Mesothelial cell of epicardium (in vitro differentiated cells): ENCODE measurements at regions not wholly inside any gene's neighbourhood (a gene's known extent, or its start where the extent isn't known, plus 50 kb on each side); places are given as distances from the start of the nearest gene placed in this dataset.

ENCODE experiments used
- DNase-seq, 2 experiments: peaks; one replicate each; pipeline ENCODE4 v3.0.0; 2021; ENCODE audit warnings: low spot score in 2 of 2; ENCODE audit not compliant: unreplicated experiment in 2 of 2
- H3K27ac Mint-ChIP-seq: 2 replicates; pipeline ENCODE4 v1.8.0; 2021; ENCODE audit warnings: mixed read lengths
- H3K27me3 Mint-ChIP-seq: 2 replicates; pipeline ENCODE4 v1.8.0; 2021; ENCODE audit warnings: low read depth, mixed read lengths
- H3K36me3 Mint-ChIP-seq: 2 replicates; pipeline ENCODE4 v1.8.0; 2021; ENCODE audit warnings: mixed read lengths
- H3K4me1 Mint-ChIP-seq: 2 replicates; pipeline ENCODE4 v1.8.0; 2021; ENCODE audit warnings: mixed read lengths
- H3K4me3 Mint-ChIP-seq: 2 replicates; pipeline ENCODE4 v1.8.0; 2021; ENCODE audit warnings: mild to moderate bottlenecking, moderate library complexity, mixed read lengths
- H3K9me3 Mint-ChIP-seq: 2 replicates; pipeline ENCODE4 v1.8.0; 2021; ENCODE audit warnings: mixed read lengths
- CTCF ChIP-seq: fragments of 200-600 bp; sonication (generic); IDR thresholded peaks from one replicate; pipeline ENCODE4 v1.5.0; 2021; ENCODE audit warnings: antibody characterized with exemption; ENCODE audit not compliant: unreplicated experiment

- Mint-ChIP-seq H3K4me1 (peaks cover 8% of the 10 kb centered on the region), H3K27me3 (no peaks in the 10 kb centered on the region), H3K36me3 (no peaks in the 10 kb centered on the region), H3K4me3 (no peak overlapping the region), H3K9me3 (no peaks in the 10 kb centered on the region), H3K27ac (no peak overlapping the region)
- DNase-seq: no peak
- TF ChIP-seq CTCF: no peak
These were observed 1048.0 kb upstream of the CNTN5 start for GRCh38 chr11:97972731-97973130.

- peaks cover 8% of the 10 kb centered on the region for H3K4me1 Mint-ChIP-seq
- H3K27ac Mint-ChIP-seq: no peak overlapping the region
- no peak for TF ChIP-seq CTCF
- no peak overlapping the region for H3K4me3 Mint-ChIP-seq
- no peak for DNase-seq
- H3K36me3 Mint-ChIP-seq: no peaks in the 10 kb centered on the region
- H3K27me3 Mint-ChIP-seq: no peaks in the 10 kb centered on the region
- H3K9me3 Mint-ChIP-seq: no peaks in the 10 kb centered on the region
These were observed 1047.3 kb upstream of the CNTN5 start for GRCh38 chr11:97973352-97973857.

- no peak for TF ChIP-seq CTCF
- DNase-seq: no peak
- Mint-ChIP-seq H3K27ac (no peak overlapping the region), H3K27me3 (no peaks in the 10 kb centered on the region), H3K9me3 (no peaks in the 10 kb centered on the region), H3K36me3 (no peaks in the 10 kb centered on the region), H3K4me1 (peaks cover 11% of the 10 kb centered on the region), H3K4me3 (no peak overlapping the region)
These were observed 1045.8 kb upstream of the CNTN5 start for GRCh38 chr11:97974798-97975498.

GRCh38 chr11:97977726-97978125, 1043.0 kb upstream of the CNTN5 start:
- Mint-ChIP-seq H3K4me3 (no peak overlapping the region), H3K27me3 (no peaks in the 10 kb centered on the region), H3K27ac (no peak overlapping the region), H3K36me3 (no peaks in the 10 kb centered on the region), H3K4me1 (peaks cover 11% of the 10 kb centered on the region), H3K9me3 (peaks cover 4% of the 10 kb centered on the region)
- DNase-seq: no peak
- no peak for TF ChIP-seq CTCF

- Mint-ChIP-seq H3K27me3 (no peaks in the 10 kb centered on the region), H3K4me1 (peaks cover 8% of the 10 kb centered on the region), H3K9me3 (peaks cover 4% of the 10 kb centered on the region), H3K4me3 (no peak overlapping the region), H3K27ac (no peak overlapping the region), H3K36me3 (no peaks in the 10 kb centered on the region)
- TF ChIP-seq CTCF: no peak
- DNase-seq: no peak
These were observed 1041.0 kb upstream of the CNTN5 start for GRCh38 chr11:97979741-97980140.

- H3K36me3 Mint-ChIP-seq: no peaks in the 10 kb centered on the region
- no peak overlapping the region for H3K27ac Mint-ChIP-seq
- peaks cover 4% of the 10 kb centered on the region for H3K9me3 Mint-ChIP-seq
- H3K27me3 Mint-ChIP-seq: no peaks in the 10 kb centered on the region
- DNase-seq: no peak
- TF ChIP-seq CTCF: no peak
- H3K4me3 Mint-ChIP-seq: no peak overlapping the region
- peaks cover 3% of the 10 kb centered on the region for H3K4me1 Mint-ChIP-seq
These were observed 1038.2 kb upstream of the CNTN5 start for GRCh38 chr11:97982512-97982911.
